Retinal pigment epithelial cell (primary cell): ENCODE measurements at regions not wholly inside any gene's neighbourhood (a gene's known extent, or its start where the extent isn't known, plus 50 kb on each side); places are given as distances from the start of the nearest gene placed in this dataset.
"Not testable (repeated sequence)": the region's sequence is repeated elsewhere in the genome, so short reads cannot be mapped to it uniquely, and the experiment has no call there.

Experiments used
- DNase-seq: peaks from one replicate; pipeline ENCODE4 v3.0.0-alpha.2; 2010; ENCODE audit warnings: low read depth
- H3K4me3 ChIP-seq: 2 replicates; pipeline ENCODE4 v1.5.1; 2011; ENCODE audit warnings: mild to moderate bottlenecking, low read length, control low read depth, moderate library complexity
- CTCF ChIP-seq: conservative IDR thresholded peaks from 2 replicates; pipeline ENCODE4 v1.5.1; 2011; ENCODE audit warnings: low read depth, low read length, control low read depth, inconsistent platforms

GRCh38 chr17:27181935-27182334 lies 112.0 kb upstream of the WSB1 start:
- no peak for TF ChIP-seq CTCF
- DNase-seq, result no peak
- no peak overlapping the region for H3K4me3 ChIP-seq

GRCh38 chr17:27197505-27197904 lies 96.4 kb upstream of the WSB1 start:
- TF ChIP-seq CTCF, result peak; percentile 58
- DNase-seq, H3K4me3 ChIP-seq: not testable (repeated sequence)

- no peak for DNase-seq
- no peak overlapping the region for H3K4me3 ChIP-seq
- no peak for TF ChIP-seq CTCF
These were observed 94.0 kb upstream of the WSB1 start for GRCh38 chr17:27199948-27200347.

- TF ChIP-seq CTCF, result no peak
- no peak overlapping the region for H3K4me3 ChIP-seq
These were observed 93.4 kb upstream of the WSB1 start for GRCh38 chr17:27200476-27200875.

GRCh38 chr17:27203241-27203640 lies 90.7 kb upstream of the WSB1 start:
- no peak for TF ChIP-seq CTCF
- DNase-seq, result no peak
- no peak overlapping the region for H3K4me3 ChIP-seq

More at GRCh38 chr17:27200476-27200875, 93.4 kb upstream of the WSB1 start:
- DNase-seq, result no peak

- no peak overlapping the region for H3K4me3 ChIP-seq
- TF ChIP-seq CTCF, result peak; percentile 48
- no peak for DNase-seq
These were observed 87.5 kb upstream of the WSB1 start for GRCh38 chr17:27206447-27206846.

GRCh38 chr17:27207073-27207513 lies 86.8 kb upstream of the WSB1 start:
- peak; percentile 60 for DNase-seq
- H3K4me3 ChIP-seq, result no peak overlapping the region
- no peak for TF ChIP-seq CTCF

- H3K4me3 ChIP-seq, DNase-seq: not testable (repeated sequence)
These were observed 85.5 kb upstream of the WSB1 start for GRCh38 chr17:27208370-27208769.
